ENCODE measurements at regions not wholly inside any gene's neighbourhood (a gene's known extent, or its start where the extent isn't known, plus 50 kb on each side); places are given as distances from the start of the nearest gene placed in this dataset.

GRCh38 chr11:113531083-113531482, 55.9 kb upstream of the DRD2 start:
- DNase-seq (ENCODE audit: low spot score) = no peak
- no peak for TF ChIP-seq CTCF (IDR thresholded peaks at IDR 0.05; ENCODE audit: borderline replicate concordance, control extremely low read depth, extremely low read depth, insufficient read depth, missing control alignments)
- in situ Hi-C loops (cut with MboI; ENCODE audit: low sequenced_read_pairs, unreplicated experiment) = loop anchor here (10.0 kb wide), 1 partner anchor 226 kb away; no protein-coding TSS in a partner anchor

GRCh38 chr11:113529606-113530005, 54.4 kb upstream of the DRD2 start:
- in situ Hi-C loops (cut with MboI; ENCODE audit: low sequenced_read_pairs, unreplicated experiment) = loop anchor here (10.0 kb wide), 1 partner anchor 225 kb away; no protein-coding TSS in a partner anchor
- no peak for DNase-seq (ENCODE audit: low spot score)
- TF ChIP-seq CTCF (IDR thresholded peaks at IDR 0.05; ENCODE audit: borderline replicate concordance, control extremely low read depth, extremely low read depth, insufficient read depth, missing control alignments) = no peak

- in situ Hi-C loops (cut with MboI; ENCODE audit: low sequenced_read_pairs, unreplicated experiment) = no loop called here
- no peak for DNase-seq (ENCODE audit: low spot score)
- TF ChIP-seq CTCF (IDR thresholded peaks at IDR 0.05; ENCODE audit: borderline replicate concordance, control extremely low read depth, extremely low read depth, insufficient read depth, missing control alignments) = no peak
Observed at GRCh38 chr11:113528982-113529381, 53.8 kb upstream of the DRD2 start.

- DNase-seq (ENCODE audit: low spot score) = no peak
- no peak for TF ChIP-seq CTCF (IDR thresholded peaks at IDR 0.05; ENCODE audit: borderline replicate concordance, control extremely low read depth, extremely low read depth, insufficient read depth, missing control alignments)
- in situ Hi-C loops (cut with MboI; ENCODE audit: low sequenced_read_pairs, unreplicated experiment) = no loop called here
Observed at GRCh38 chr11:113526521-113526920, 51.3 kb upstream of the DRD2 start.

Data from GM13976 (cell line).